ENCODE measurements at regions not wholly inside any gene's neighbourhood (a gene's known extent, or its start where the extent isn't known, plus 50 kb on each side); places are given as distances from the start of the nearest gene placed in this dataset.

DNA sequence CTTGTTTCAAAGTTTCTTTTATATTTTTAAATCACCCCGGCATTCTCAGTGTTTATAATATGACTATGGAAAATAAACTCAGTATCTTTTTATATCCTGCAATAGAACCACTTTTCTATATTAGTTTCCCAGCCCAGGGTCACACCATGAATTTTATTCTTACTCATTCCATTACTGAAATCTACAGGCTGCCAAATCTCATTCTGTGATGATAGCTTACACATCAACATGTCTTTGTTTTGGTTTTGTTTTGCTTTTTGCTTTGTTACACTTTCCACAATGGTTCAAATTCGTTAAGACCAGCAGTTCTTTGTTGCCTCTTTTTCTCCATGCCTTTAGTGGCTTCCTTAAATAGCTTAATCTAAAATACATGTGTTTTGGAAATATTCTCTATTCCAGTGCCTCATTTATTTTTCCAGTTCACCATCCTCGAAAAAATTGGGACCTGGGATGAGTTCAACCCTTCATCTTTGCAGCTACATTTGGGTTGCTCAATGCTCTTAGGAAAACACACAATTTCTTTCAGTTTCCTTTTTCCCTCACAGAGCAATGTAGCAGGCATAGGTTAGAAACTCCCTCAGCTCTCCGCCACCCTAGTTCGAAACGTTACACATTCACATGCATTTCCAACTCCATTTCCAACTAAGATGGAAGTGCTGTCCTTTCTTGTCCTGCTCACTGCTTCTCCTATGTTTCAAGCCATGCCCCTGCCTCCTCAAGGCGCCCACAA, 1146.3 kb downstream of the MAT2B start:
- no peak overlapping the region for H3K27ac ChIP-seq (ENCODE audit: low read length)
- H3K4me1 ChIP-seq (ENCODE audit: control insufficient read depth, insufficient read depth, low read length) = no peaks in the 10 kb centered on the region
- H3K27me3 ChIP-seq (ENCODE audit: control insufficient read depth, insufficient read depth, low read length) = no peaks in the 10 kb centered on the region
- H3K9me3 ChIP-seq (ENCODE audit: control insufficient read depth, low read depth, low read length) = no peaks in the 10 kb centered on the region
- DNase-seq = no peak
- H3K4me3 ChIP-seq (ENCODE audit: low read length) = no peak overlapping the region
- 79% methylated on average over 7 of the region's 7 CpGs for WGBS (ENCODE audit: insufficient coverage, low lambda C conversion rate)
- H3K36me3 ChIP-seq (ENCODE audit: control insufficient read depth, insufficient read depth, low read length) = no peaks in the 10 kb centered on the region

DNA sequence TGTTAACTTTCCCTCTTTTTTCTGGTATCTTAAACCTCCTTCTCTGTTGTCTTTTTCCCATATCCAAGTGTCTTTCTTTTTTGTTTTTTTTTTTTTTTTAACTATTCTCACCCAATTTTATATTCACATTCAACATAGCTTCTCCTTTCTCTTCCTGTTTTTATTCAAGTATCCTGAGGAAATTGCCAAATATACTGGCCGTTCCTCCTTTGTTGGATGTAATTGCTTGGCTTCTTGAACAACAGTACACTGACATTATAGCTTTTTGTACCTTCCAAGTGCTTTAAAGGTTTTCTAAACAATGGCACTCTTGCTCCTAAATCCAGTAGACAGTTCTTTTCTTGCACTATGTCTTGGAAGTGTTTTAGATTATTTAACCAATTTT, 1146.8 kb downstream of the MAT2B start:
- H3K27ac ChIP-seq (ENCODE audit: low read length) = no peak overlapping the region
- H3K9me3 ChIP-seq (ENCODE audit: control insufficient read depth, low read depth, low read length) = no peaks in the 10 kb centered on the region
- no peaks in the 10 kb centered on the region for H3K27me3 ChIP-seq (ENCODE audit: control insufficient read depth, insufficient read depth, low read length)
- no peaks in the 10 kb centered on the region for H3K4me1 ChIP-seq (ENCODE audit: control insufficient read depth, insufficient read depth, low read length)
- H3K36me3 ChIP-seq (ENCODE audit: control insufficient read depth, insufficient read depth, low read length) = no peaks in the 10 kb centered on the region
- WGBS (ENCODE audit: insufficient coverage, low lambda C conversion rate) = no CpG with 5 or more reads among the region's 1 CpG
- H3K4me3 ChIP-seq (ENCODE audit: low read length) = no peak overlapping the region
- no peak for DNase-seq

DNA sequence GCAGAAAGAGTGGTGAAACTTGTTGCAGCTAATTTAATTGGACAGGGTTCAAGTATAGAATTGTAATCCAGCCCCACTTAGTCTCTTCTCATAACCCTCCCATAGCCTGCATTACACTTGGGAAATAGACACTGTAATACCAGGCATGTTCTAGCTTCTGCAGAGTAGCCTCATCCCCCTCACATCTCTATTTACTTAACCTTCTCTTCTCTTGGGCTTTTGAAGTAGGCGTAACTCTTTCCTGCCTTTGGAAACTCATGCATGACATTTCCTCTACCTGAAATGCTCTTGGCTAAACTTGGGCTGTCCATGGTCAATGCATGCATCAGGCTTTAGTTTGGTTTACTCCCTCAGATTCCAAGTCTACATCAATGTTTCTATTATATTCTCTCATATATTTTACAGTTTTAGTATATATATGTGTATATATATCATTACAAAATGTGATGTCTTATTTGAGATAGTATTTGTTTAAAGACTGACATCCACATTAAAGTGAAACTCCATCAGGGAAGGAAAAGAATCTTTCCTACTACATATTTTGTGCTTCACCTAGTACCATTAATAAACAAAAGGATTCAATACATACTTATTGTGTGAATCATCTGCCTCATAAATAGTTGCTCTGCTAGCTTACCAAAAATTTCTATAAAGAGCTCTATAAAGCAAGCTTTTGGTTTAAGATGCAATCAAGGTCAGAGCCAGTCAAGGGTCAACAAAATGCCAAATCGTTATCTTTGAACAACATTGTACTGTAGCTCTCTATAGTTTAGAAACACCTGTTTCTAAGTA, 1158.0 kb downstream of the MAT2B start:
- H3K27me3 ChIP-seq (ENCODE audit: control insufficient read depth, insufficient read depth, low read length) = no peaks in the 10 kb centered on the region
- WGBS (ENCODE audit: insufficient coverage, low lambda C conversion rate) = 89% methylated on average over 1 of the region's 2 CpGs
- H3K36me3 ChIP-seq (ENCODE audit: control insufficient read depth, insufficient read depth, low read length) = no peaks in the 10 kb centered on the region
- no peaks in the 10 kb centered on the region for H3K4me1 ChIP-seq (ENCODE audit: control insufficient read depth, insufficient read depth, low read length)
- no peak overlapping the region for H3K4me3 ChIP-seq (ENCODE audit: low read length)
- no peak for DNase-seq
- H3K9me3 ChIP-seq (ENCODE audit: control insufficient read depth, low read depth, low read length) = no peaks in the 10 kb centered on the region
- no peak overlapping the region for H3K27ac ChIP-seq (ENCODE audit: low read length)

DNA sequence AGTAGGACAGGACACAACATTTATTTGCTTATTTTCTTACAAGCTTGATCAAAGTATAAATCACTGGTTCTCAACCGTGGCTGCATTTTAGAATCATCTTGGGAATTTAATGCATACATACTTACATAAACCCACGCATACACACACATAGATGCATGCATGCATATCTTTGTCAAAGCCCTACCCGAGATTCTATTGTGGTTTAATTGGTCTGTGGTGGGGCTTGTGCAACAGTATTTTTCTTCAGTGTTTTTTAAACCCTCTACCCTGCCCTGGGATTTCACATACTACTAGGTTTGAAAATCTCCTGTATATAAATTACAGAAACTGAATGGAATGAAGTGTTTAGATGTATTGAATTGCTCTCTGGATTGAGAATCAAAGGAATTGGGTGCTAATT, 1166.2 kb downstream of the MAT2B start:
- no peak overlapping the region for H3K4me3 ChIP-seq (ENCODE audit: low read length)

DNA sequence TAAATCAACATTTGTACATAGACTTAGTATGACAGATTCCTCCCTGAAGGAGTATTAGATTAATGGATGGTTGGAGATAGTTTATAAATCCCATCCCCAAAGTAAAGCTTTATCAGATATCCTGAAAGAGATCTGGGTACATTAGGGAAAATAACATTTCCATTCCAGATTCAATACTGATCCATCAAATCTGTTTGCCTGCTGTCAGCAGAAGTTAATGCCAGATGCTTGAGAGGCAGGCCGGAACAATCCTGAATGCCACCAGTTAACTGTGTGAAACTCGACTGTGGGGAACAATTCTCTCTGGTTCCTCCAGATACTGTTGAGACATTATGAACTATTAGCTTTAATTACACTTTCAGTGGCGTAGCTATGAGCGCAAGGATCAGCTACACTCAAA, 1166.8 kb downstream of the MAT2B start:
- Histone ChIP-seq H3K4me1 (ENCODE audit: control insufficient read depth, insufficient read depth, low read length) (no peaks in the 10 kb centered on the region), H3K4me3 (ENCODE audit: low read length) (no peak overlapping the region), H3K27ac (ENCODE audit: low read length) (no peak overlapping the region), H3K9me3 (ENCODE audit: control insufficient read depth, low read depth, low read length) (no peaks in the 10 kb centered on the region), H3K36me3 (ENCODE audit: control insufficient read depth, insufficient read depth, low read length) (no peaks in the 10 kb centered on the region), H3K27me3 (ENCODE audit: control insufficient read depth, insufficient read depth, low read length) (no peaks in the 10 kb centered on the region)
- DNase-seq = no peak
- no CpG with 5 or more reads among the region's 4 CpGs for WGBS (ENCODE audit: insufficient coverage, low lambda C conversion rate)

More for the DNA sequence above, 1166.2 kb downstream of the MAT2B start:
- Histone ChIP-seq H3K27ac (ENCODE audit: low read length) (no peak overlapping the region), H3K27me3 (ENCODE audit: control insufficient read depth, insufficient read depth, low read length) (no peaks in the 10 kb centered on the region), H3K36me3 (ENCODE audit: control insufficient read depth, insufficient read depth, low read length) (no peaks in the 10 kb centered on the region), H3K4me1 (ENCODE audit: control insufficient read depth, insufficient read depth, low read length) (no peaks in the 10 kb centered on the region), H3K9me3 (ENCODE audit: control insufficient read depth, low read depth, low read length) (no peaks in the 10 kb centered on the region)
- no peak for DNase-seq
- 80% methylated on average over 1 of the region's 3 CpGs for WGBS (ENCODE audit: insufficient coverage, low lambda C conversion rate)

DNA sequence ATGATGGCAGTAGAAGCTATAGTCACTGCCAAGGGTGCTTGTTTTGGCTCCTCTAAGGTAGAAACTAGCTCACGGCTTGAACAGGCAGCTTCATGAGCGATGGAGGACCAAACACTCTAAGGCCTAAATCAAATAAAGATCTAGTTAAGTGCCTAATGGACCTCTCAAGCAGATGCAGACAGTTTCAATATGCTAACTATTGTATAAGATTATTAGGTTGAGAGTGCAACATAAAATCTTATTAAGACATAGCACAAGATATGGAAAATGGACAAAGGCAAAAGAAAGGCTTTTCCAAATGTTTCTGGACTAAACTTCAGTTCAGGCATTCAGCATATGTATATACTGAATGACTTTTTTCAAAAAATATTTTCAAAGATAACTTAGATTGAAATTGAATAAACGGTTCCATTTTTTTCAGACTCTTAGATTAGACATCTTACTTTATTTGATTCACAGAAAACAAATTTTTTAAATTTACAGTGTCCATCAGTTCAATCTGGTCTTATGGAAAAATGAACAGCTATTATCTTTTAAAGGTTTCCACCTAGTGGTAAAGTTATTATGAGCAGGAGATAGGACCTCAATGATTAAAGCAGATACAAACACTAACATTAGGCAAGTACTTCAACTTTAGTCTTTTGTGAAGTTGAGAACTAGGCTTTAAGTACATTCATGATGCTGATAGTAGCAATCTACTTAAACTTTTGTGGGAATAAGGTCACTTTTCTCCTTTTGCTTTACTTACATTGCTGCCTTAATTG, 1167.7 kb downstream of the MAT2B start:
- H3K4me1 ChIP-seq (ENCODE audit: control insufficient read depth, insufficient read depth, low read length) = no peaks in the 10 kb centered on the region
- no peak for DNase-seq
- H3K27me3 ChIP-seq (ENCODE audit: control insufficient read depth, insufficient read depth, low read length) = no peaks in the 10 kb centered on the region
- H3K27ac ChIP-seq (ENCODE audit: low read length) = no peak overlapping the region
- H3K4me3 ChIP-seq (ENCODE audit: low read length) = no peak overlapping the region
- H3K36me3 ChIP-seq (ENCODE audit: control insufficient read depth, insufficient read depth, low read length) = no peaks in the 10 kb centered on the region
- H3K9me3 ChIP-seq (ENCODE audit: control insufficient read depth, low read depth, low read length) = no peaks in the 10 kb centered on the region
- WGBS (ENCODE audit: insufficient coverage, low lambda C conversion rate) = 100% methylated on average over 1 of the region's 3 CpGs

DNA sequence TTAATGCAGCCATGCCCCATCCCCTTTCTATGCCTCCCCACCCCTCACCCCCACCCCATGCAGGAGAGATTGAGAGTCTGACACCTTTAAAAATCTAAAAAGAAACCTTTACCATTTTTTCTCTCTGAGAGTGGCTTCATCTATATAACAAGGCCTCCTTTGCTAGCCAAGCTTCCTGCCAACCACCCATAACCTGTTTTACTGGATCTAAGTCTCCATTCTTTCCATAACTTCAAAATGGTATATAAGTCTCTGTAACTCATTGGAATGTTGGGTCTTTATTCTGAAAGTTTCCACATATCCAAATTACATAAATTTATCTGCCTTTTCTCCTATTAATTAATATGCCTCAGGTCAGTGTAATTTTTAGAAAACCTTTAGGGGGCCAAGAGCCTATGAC, 1174.0 kb downstream of the MAT2B start:
- Histone ChIP-seq H3K27ac (ENCODE audit: low read length) (no peak overlapping the region), H3K4me3 (ENCODE audit: low read length) (no peak overlapping the region), H3K36me3 (ENCODE audit: control insufficient read depth, insufficient read depth, low read length) (no peaks in the 10 kb centered on the region), H3K27me3 (ENCODE audit: control insufficient read depth, insufficient read depth, low read length) (no peaks in the 10 kb centered on the region), H3K4me1 (ENCODE audit: control insufficient read depth, insufficient read depth, low read length) (no peaks in the 10 kb centered on the region), H3K9me3 (ENCODE audit: control insufficient read depth, low read depth, low read length) (no peaks in the 10 kb centered on the region)
- no peak for DNase-seq

DNA sequence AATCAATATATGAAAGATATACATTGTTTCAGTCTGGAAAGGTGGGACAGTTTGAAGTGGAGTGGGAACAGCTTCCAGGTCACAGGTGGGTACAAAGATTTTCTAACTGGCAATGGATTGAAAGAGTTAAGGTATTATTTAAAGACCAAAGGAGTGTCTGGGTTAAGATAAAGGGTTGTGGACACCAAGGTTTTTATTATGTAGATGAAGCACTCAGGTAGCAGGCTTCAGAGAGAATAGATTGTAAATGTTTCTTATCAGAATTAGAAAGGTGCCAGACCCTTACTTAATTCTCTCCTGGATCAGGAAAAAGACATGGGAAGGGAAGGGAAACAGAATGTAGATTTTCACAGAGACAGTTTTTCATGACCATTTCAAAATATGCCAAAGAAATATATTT, 1174.8 kb downstream of the MAT2B start:
- Histone ChIP-seq H3K9me3 (ENCODE audit: control insufficient read depth, low read depth, low read length) (no peaks in the 10 kb centered on the region), H3K27me3 (ENCODE audit: control insufficient read depth, insufficient read depth, low read length) (no peaks in the 10 kb centered on the region), H3K4me3 (ENCODE audit: low read length) (no peak overlapping the region), H3K36me3 (ENCODE audit: control insufficient read depth, insufficient read depth, low read length) (no peaks in the 10 kb centered on the region), H3K4me1 (ENCODE audit: control insufficient read depth, insufficient read depth, low read length) (no peaks in the 10 kb centered on the region), H3K27ac (ENCODE audit: low read length) (no peak overlapping the region)
- no peak for DNase-seq

DNA sequence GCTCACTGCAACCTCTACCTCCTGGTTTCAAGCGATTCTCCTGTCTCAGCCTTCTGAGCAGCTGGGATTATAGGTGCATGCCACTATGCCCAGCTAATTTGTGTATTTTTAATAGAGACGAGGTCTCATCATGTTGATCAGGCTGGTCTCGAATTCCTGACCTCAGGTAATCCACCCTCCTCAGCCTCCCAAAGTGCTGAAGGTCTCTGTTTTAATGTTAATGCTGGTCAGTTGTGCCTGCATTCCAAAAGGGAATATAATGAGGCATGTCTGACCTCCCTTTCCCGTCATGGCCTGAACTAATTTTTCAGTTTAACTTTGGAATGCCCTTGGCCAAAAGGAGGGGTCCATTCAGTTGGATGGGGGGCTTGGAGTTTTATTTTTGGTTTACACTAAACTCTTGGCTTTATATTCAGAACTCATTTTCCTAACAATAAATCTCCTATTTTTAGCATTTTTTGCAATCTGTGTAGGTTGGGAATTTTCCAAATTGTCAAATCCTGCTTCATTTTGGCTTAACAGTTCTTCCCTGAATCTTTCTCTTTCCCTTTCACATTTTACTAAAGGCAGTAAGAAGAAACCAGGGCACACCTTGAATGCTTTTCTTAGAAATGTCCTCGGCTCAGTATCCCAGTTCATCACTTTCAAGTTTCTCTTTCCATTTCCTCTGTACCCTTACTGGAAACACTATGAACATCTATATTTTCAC, 1175.5 kb downstream of the MAT2B start:
- Histone ChIP-seq H3K4me3 (ENCODE audit: low read length) (no peak overlapping the region), H3K27me3 (ENCODE audit: control insufficient read depth, insufficient read depth, low read length) (no peaks in the 10 kb centered on the region), H3K27ac (ENCODE audit: low read length) (no peak overlapping the region), H3K9me3 (ENCODE audit: control insufficient read depth, low read depth, low read length) (no peaks in the 10 kb centered on the region), H3K4me1 (ENCODE audit: control insufficient read depth, insufficient read depth, low read length) (no peaks in the 10 kb centered on the region), H3K36me3 (ENCODE audit: control insufficient read depth, insufficient read depth, low read length) (no peaks in the 10 kb centered on the region)
- WGBS (ENCODE audit: insufficient coverage, low lambda C conversion rate) = no CpG with 5 or more reads among the region's 5 CpGs
- no peak for DNase-seq

DNA sequence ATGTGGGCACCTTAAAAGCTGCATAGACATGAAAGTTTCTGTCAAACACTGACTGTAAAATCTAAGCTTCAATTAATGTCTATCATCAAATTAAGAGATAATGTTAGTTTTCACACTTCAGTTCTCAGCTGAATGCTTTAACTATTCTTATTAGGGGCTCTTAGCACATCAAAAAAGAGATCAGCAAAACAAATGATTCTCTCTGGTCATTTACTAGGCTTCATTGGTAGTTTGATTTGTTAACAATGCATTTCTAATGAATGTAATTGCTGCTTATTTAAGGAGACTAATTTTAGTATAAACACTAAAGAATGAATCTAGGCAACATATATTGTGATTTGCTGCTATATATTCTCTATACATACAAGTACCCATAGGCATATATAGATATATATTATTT, 1182.0 kb downstream of the MAT2B start:
- Histone ChIP-seq H3K27ac (ENCODE audit: low read length) (no peak overlapping the region), H3K4me3 (ENCODE audit: low read length) (no peak overlapping the region), H3K36me3 (ENCODE audit: control insufficient read depth, insufficient read depth, low read length) (no peaks in the 10 kb centered on the region), H3K27me3 (ENCODE audit: control insufficient read depth, insufficient read depth, low read length) (no peaks in the 10 kb centered on the region), H3K9me3 (ENCODE audit: control insufficient read depth, low read depth, low read length) (no peaks in the 10 kb centered on the region), H3K4me1 (ENCODE audit: control insufficient read depth, insufficient read depth, low read length) (no peaks in the 10 kb centered on the region)
- DNase-seq = no peak
